M059J (cell line): ENCODE measurements at regions not wholly inside any gene's neighbourhood (a gene's known extent, or its start where the extent isn't known, plus 50 kb on each side); places are given as distances from the start of the nearest gene placed in this dataset.

Experiments
- DNase-seq: peaks from one replicate; pipeline ENCODE4 v3.0.0-alpha.2; 2012; ENCODE audit warnings: low read depth

GRCh38 chrX:117215683-117216082 lies 752.9 kb upstream of the CT83 start:
- no peak for DNase-seq

- no peak for DNase-seq
Measured at GRCh38 chrX:117196481-117196880, 733.7 kb upstream of the CT83 start.

- no peak for DNase-seq
Measured at GRCh38 chrX:117147249-117147648, 684.5 kb upstream of the CT83 start.

GRCh38 chrX:117138070-117138469 lies 675.3 kb upstream of the CT83 start:
- no peak for DNase-seq

GRCh38 chrX:117134983-117135382 lies 672.2 kb upstream of the CT83 start:
- no peak for DNase-seq

- no peak for DNase-seq
Measured at GRCh38 chrX:117120700-117121099, 657.9 kb upstream of the CT83 start.

- DNase-seq, result no peak
Measured at GRCh38 chrX:117096528-117096927, 633.8 kb upstream of the CT83 start.

- DNase-seq, result no peak
Measured at GRCh38 chrX:117095393-117095792, 632.6 kb upstream of the CT83 start.

- no peak for DNase-seq
Measured at GRCh38 chrX:117094149-117094548, 631.4 kb upstream of the CT83 start.

- DNase-seq, result no peak
Measured at GRCh38 chrX:117093319-117093718, 630.5 kb upstream of the CT83 start.

GRCh38 chrX:117092641-117093040 lies 629.9 kb upstream of the CT83 start:
- DNase-seq, result no peak

- DNase-seq, result no peak
Measured at GRCh38 chrX:117063224-117063623, 600.4 kb upstream of the CT83 start.

- no peak for DNase-seq
Measured at GRCh38 chrX:117059848-117060247, 597.1 kb upstream of the CT83 start.

- DNase-seq, result no peak
Measured at GRCh38 chrX:117053260-117053659, 590.5 kb upstream of the CT83 start.

GRCh38 chrX:117038918-117039440 lies 576.2 kb upstream of the CT83 start:
- DNase-seq, result no peak

- no peak for DNase-seq
Measured at GRCh38 chrX:117010243-117010642, 547.5 kb upstream of the CT83 start.

GRCh38 chrX:117002981-117003380 lies 540.2 kb upstream of the CT83 start:
- DNase-seq, result no peak

- no peak for DNase-seq
Measured at GRCh38 chrX:116975517-116975916, 512.7 kb upstream of the CT83 start.

GRCh38 chrX:116972362-116972761 lies 509.6 kb upstream of the CT83 start:
- DNase-seq, result no peak

GRCh38 chrX:116961872-116962582 lies 499.3 kb upstream of the CT83 start:
- peak; percentile 12 for DNase-seq

GRCh38 chrX:116930311-116930710 lies 467.5 kb upstream of the CT83 start:
- no peak for DNase-seq

- DNase-seq, result no peak
Measured at GRCh38 chrX:116897526-116897925, 434.8 kb upstream of the CT83 start.

- DNase-seq, result no peak
Measured at GRCh38 chrX:116881961-116882360, 419.2 kb upstream of the CT83 start.

GRCh38 chrX:116873671-116874070 lies 410.9 kb upstream of the CT83 start:
- DNase-seq, result peak; percentile 73
